ENCODE measurements at regions not wholly inside any gene's neighbourhood (a gene's known extent, or its start where the extent isn't known, plus 50 kb on each side); places are given as distances from the start of the nearest gene placed in this dataset.

DNA sequence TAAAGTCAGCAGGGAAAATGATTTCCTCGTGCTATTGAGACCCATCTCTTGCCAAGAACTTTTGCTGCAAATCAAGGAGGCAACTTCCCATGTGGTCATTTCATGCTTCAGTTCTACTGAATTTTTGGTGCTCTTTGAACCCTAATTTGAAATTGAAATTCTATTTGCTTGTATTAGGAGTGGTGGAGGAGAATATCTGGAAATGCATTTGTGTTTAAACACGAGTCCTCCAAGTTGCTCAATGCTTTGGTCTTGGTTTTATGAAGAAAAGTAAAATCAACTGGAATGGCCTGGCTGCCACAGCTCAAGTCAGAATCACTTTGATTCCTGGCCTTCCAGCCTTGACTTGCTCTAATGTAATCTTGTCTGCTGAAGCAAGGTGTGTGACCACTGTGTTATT is 613.2 kb downstream of the TLE1 start:
- TF ChIP-seq, protein P1, sequence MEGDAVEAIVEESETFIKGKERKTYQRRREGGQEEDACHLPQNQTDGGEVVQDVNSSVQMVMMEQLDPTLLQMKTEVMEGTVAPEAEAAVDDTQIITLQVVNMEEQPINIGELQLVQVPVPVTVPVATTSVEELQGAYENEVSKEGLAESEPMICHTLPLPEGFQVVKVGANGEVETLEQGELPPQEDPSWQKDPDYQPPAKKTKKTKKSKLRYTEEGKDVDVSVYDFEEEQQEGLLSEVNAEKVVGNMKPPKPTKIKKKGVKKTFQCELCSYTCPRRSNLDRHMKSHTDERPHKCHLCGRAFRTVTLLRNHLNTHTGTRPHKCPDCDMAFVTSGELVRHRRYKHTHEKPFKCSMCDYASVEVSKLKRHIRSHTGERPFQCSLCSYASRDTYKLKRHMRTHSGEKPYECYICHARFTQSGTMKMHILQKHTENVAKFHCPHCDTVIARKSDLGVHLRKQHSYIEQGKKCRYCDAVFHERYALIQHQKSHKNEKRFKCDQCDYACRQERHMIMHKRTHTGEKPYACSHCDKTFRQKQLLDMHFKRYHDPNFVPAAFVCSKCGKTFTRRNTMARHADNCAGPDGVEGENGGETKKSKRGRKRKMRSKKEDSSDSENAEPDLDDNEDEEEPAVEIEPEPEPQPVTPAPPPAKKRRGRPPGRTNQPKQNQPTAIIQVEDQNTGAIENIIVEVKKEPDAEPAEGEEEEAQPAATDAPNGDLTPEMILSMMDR (optimal IDR thresholded peaks at IDR 0.05 in 1 of 3, IDR thresholded peaks at IDR 0.05 in 1 of 3, conservative IDR thresholded peaks at IDR 0.05 in 1 of 3; ENCODE audit: extremely low read depth in 1 of 3, insufficient read depth in 2 of 3, low read length in 3 of 3): no peak
- TF ChIP-seq EZH2 (IDR thresholded peaks at IDR 0.05; ENCODE audit: low read length): no peak
